AML-193 (cell line): ENCODE measurements at regions not wholly inside any gene's neighbourhood (a gene's known extent, or its start where the extent isn't known, plus 50 kb on each side); places are given as distances from the start of the nearest gene placed in this dataset.
"Not testable (repeated sequence)": the region's sequence is repeated elsewhere in the genome, so short reads cannot be mapped to it uniquely, and the experiment has no call there.

Experiments
- DNase-seq, 2 experiments: peaks; one replicate each; lab custom pipeline; 2025; lab: John Stamatoyannopoulos, UW

DNA sequence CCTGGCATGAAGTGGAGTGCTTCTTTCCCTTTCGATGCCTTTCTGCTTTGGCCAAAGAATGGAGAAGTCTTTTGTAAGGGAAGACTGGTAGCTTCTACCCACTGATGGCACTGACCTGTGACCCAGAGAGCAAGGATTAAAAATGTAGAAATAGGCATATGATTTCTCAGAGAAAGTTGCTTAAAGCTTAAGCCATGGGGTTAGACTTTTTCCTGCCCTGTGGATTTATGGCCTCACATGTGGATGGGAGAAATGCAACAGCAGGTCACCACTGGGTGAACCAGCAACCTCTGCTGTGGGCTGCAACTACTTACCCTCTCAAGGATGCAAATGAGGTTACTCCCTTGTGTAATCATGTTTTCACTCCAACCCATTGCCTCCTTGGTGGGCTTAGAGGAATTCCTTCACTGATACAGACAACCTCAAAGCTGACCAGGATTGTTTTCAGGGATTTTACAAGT lies 86.7 kb upstream of the CDC42EP3 start:
- not testable (repeated sequence) for DNase-seq

DNA sequence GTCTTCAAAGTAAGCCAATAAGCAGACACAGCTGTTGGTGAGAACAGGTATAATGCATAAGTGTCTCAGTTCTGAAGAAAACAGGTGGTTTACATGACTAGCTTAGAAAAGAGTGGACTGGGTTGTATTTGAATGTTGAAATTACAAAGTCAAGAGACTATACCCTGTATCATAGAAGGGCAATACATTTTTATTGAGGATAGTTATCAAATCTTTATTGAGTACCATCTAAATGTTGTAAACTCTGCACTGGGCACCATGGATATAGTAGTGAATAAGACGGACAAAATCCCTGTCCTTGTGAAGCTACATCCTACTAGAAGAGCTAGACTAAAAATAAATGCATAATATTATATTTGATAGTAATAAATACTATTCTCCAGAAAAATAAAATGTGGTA lies 88.5 kb upstream of the CDC42EP3 start:
- not testable (repeated sequence) for DNase-seq

DNA sequence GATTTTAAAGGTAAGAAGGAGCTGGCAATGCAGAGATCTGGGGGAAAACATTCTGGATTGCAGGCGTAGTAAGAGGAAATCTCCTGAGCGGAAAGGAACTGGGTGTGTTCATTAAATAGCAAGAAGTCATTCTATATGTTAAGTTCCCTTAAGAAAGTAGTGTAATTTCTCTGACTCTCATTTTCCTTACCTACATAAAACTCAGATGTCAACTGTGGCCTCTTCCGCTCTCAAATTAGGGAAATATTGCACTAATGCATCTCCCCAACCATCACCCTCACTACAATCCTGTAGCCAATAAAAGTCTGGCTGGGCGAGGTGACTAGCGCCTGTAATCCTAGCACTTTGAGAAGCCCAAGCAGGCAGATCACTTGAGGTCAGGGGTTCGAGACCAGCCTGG lies 89.0 kb upstream of the CDC42EP3 start:
- no peak for DNase-seq

DNA sequence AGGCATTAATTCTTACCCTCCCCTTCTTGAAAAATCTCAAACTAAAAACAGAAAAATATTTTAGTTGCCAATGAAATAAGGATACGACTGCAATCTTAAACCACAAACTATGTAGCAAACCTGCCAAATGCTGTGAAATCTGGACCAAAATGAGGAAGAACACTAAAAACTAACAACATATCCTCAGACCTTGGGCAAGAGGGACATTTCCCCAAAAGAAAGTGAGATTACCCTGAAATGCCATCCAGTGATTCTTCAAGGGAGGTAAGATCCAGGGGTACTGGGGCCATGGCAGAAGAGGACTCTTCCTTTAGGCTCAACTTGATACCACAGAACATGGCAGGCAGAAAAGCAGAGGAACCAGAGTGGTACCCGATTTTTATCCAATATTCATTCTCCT lies 90.8 kb upstream of the CDC42EP3 start:
- DNase-seq = peak; percentile 66 to 67

DNA sequence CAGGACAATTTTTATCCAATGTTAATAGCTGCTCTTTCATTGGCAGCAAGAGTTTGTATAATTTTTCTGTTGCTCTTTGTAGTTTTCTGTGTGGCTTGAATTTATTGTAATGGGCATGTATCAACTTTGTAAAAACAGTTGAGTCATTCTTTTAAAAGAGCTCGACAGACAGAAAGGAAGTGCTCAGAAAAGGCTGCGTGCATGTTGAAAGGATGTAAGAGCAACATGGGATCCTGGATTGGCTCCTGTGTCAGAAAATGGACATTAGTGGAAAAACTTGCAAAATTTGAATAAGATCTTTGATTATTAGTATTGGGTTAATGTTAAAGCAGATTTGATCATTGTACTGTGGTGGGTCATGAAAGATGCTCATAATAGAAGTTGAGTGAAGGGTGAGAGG lies 93.3 kb upstream of the CDC42EP3 start:
- no peak for DNase-seq

DNA sequence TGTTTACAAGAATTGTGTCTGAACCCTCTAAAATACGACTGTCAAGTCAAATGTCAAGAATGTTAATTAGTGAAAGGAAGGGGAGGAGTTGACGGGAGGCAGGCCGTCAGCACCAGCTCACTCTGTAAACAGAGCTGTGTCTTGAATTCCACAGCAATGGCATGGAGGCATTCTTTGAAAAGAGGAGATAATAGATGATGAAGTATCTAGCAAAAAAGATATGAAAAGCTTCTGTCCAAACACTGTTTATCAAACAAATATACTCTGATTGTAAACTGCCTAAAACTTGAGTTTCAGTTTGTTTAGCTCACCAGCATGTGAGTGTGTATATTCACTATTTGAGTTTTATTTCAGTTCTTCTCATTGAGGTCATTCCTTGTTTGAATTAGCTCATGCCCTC lies 94.7 kb upstream of the CDC42EP3 start:
- no peak for DNase-seq

DNA sequence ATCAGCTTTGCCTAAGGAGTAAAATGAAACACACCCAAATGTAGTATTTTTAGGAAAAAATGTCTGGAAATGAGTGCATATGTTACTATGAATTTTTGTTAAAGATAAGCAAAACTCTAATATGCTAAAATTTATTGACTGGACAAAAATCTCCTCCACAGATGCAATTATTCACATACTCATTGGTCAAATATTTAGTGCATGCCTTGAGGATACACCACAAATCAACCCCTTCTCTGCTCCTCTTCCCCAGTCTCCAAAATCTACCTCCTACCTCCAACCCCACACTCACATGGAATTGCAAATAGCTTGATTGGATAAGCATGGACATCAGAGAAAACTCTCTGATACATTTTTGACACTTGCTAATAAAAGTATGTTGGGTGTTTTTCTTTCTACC lies 95.6 kb upstream of the CDC42EP3 start:
- DNase-seq = no peak

DNA sequence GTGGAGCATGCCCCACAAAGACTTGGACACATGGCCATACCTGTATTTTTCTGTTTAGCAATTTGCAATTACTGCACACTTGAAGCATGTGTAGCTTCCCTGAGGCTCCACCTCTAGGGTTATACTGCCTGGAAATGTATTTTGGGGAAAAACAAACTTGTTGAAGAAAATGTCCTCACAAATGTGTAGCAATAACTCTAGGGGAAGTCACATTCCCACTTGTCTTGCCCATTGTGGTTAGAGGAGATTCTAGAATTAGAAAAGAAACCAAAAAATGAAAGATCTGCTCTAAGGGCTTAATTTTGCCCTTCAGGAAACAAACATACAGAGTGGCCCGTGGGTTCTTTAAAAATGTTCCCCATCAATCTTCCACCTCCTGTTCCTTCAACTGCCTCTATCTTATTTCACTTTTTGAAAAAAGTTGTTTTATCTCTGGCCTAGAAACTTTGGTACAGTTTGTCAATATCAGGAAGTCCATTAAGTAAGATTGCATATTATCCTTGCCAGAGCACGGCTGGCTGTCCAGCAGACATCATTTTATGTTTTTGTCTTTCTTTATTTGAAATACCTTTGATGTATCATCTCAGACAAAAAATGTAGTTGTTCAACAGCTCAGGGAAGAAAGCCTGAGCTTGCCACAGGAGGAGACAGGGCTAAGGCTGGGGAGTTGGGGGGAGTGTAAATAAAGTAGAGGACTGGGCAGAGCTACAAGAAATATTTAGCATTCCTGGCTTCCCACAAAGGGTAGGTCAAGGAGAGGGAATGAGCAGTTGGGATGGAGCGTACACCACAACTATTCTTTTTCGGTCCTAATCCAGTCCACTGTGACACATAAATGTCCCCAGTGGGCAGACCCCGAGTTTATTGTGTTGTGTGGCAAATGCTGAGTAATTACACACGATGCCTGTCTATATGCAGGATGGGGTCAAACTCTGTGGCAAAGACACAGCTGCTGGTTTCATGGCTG lies 96.8 kb upstream of the CDC42EP3 start:
- peak; percentile 10 to 36 for DNase-seq

DNA sequence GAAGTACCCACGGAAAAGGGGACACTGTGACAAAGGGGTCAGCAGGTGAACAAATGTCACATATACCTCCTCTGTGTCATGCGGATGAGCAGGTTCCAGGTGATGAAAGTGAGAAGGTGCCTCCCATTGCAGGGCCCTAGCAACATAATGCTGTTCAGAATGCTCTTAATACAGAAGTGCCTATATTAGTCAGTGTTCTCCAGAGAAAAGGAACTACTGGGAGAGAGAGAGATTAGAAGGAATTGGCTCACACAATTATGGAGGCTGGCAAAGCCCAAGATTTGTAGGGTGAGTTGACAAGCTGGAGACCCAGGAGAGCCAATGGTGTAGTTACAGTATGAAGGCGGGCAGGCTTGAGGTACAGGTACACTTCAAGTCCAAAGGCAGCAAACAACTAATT lies 98.1 kb upstream of the CDC42EP3 start:
- no peak for DNase-seq

DNA sequence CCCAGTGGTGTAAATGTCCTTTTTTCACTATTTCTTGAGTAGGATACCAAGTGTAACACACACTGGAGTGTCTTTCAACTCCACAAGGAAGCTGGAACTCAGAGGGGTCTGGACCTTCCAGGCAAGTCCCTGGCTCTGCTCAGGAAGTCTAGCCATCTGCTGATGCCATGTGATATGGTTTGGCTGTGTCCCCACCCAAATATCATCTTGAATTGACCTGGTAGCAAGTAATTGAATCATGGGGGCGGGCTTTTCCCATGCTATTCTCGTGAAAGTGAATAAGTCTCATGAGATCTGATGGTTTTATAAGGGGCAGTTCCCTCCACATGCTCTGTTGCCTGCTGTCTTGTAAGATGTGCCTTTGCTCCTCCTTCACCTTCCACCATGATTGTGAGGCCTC lies 99.4 kb upstream of the CDC42EP3 start:
- DNase-seq = no peak

DNA sequence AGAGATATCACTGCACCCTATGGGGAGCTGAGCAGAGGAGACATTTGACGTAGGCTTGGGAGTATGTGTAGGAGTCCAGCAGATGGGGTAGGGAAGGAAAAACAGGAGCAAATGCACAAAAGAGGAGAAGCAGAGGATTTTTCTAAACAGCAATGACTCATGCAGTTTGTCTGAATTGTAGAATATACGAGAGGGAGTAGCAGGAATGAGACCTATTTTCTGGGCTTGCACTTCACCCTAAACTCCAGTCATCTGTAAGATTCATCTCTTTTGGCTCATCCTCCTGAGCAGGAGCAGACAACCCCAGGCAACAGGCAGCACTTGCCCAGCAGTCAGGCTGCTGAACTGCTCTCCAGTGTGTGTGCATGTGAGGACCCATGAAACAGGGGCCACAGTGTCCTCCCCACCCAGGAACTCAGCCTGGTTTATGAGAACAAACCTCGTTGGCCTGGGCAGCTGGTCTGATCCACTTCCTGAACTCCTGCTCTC lies 100.2 kb upstream of the CDC42EP3 start:
- no peak for DNase-seq

DNA sequence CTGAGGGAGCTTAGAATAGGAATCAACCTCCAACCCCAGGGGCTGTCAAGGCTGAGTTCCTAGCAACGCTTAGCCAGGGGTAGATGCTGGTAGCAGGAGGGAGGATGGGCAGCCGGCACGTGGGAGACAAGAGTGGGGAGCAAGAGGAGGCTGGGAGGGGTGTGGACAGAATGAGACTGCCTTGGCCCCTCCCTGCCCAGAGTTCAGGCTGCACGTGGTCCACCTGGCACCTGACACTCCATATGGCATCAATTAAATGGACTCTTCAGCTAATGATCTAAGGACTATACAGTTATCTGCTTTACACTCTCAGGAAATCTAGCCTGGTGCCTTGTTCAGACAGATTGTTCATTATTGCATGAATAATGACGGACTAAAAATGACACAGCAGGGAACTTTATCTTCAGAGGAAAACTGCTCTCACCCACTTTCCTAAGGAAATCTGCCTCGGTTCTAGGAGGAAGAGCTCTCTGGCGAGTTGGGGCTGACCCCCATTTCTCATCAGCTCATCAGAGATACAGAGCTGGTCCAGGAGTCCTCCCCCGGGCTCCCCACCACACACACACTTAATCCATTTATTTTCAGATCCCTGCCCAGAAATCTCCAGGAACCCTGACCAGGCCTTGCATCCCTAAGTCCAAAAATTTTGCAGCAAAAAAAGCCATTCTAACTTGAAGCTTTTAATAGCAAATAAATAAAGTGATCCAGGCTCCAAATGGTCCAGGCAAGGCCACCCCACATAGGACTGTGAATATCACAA lies 102.1 kb upstream of the CDC42EP3 start:
- DNase-seq = no peak

DNA sequence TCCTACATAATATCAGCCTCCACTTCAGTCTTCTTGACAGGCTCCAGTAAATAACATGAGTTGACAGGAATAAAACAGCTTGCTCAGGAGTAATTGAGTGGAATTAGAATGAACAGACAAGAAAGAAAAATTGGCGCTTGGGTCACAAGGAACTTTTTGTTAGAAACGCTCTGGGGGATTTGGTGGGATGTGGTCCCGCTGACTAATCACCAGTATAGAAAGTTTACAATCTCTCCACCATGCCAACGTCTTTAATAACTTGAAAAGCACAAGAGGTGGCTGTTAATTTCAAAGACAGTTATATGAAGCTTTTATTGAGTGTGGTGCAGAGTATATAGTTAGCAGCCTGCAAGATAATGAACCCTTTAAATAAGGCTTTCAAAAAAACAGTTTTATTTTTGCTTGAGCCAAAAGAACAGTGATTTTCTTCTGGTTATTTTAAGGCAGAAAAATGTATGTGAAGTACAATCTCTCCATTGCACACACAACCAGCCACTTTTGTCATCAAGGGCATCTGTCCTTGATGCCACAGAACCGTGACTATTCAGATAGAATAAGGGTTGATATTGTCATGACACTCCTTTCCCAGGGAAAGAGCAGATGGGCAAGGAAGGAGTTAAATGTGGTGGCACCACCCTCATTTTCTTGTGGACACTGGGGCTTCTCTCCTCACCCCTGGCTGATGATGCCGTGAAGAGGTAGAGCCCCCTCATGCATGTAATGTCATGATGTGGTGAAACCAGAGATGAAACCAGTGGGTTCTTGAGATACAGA lies 102.9 kb upstream of the CDC42EP3 start:
- DNase-seq = not testable (repeated sequence)

DNA sequence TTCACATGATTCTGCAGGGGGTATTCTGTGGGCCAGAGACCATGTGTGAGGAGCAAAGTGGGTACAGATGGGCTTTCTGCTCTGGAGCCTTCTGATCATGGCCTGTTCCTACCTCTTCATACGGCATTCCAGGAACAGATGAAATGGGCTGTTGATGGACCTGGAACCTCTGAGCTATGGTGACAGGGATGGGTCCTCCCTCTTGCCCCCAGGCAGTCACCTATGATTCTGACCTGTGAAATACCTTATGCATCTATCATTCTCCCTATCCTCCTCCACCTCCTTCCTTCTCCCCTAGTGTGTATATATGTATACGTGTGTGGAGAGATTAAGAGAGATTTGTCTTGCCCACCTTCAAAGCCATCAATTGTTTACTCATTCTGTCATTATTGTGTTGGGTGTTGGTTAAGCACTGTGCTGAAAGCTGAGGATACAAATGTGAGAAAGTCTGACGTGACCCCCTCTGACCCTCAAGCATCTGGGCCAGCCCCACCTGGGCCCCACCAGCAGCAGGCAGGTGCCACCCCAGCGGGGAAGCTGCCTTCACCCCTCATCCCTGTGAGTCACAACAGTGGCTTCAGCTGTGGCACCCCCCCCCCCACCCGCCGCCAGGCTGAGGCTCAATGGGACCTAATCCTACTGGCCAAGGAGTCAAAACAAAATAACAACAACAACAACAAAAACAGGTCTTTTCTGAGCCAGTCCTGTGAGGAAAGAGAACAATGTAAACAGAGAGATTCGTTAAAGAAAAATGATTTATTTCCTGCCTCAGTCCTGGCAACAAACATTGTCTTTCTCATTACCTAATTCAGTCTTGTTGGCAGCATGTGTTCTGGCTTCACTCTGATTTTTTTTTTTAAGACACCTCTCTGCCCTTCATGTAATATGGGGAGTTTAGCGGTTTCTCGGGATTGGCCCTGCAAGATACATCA lies 103.8 kb upstream of the CDC42EP3 start:
- DNase-seq = no peak

DNA sequence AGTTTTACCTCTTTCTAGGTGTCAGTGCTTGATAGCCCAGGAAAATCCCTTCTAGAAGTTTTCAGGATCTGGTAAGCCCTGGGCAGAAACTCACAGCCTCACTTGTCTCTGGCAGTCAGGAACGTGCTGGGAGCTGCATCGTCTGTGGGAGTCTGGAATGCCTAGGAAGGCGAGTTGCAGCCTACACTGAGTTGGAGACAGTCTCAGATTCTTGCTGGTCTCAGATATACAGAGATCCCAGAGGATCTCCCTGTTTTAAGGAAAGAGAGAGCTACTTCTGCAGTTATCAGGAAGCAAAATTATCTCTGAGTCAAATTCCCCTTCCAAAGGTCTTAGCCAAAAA lies 104.4 kb upstream of the CDC42EP3 start:
- DNase-seq = no peak

DNA sequence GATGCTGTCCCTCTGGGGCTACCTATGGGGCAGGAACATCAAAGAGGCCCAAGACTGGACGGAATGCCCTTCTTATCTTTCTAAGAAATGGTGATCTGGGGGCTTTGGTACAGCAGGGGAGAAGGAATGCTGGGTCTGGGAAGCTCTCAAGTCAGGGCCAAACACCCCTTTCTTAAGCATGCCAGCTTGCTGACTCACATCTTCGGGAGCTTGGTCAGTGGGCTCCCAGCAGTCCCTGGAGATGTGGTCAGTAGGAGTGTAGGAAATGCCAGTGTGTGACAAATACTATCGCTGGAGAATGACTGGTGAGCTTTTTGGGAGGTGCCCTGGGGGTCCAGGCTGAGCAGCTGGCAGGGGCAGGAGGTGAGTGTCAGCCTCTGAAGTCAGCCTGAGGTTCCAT lies 105.0 kb upstream of the CDC42EP3 start:
- no peak for DNase-seq

DNA sequence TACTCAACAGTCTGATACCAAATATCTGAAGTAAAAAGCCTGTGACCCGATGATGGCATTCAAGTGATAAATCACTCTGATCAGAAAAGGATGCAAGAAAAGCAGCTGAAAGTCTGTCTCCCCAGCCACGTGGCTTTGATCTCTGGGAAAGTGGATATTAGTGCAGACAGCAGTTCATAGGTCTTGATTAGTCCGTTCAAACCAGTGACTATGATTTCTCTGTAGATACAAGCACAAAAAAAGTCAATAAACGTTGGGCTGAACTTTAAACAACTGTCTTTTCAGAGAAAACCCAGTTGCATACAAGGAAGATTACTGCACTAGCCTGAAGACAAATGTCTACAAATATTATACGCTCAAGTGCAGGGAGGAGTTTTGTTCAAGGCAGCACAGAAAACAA lies 107.7 kb upstream of the CDC42EP3 start:
- DNase-seq = no peak

DNA sequence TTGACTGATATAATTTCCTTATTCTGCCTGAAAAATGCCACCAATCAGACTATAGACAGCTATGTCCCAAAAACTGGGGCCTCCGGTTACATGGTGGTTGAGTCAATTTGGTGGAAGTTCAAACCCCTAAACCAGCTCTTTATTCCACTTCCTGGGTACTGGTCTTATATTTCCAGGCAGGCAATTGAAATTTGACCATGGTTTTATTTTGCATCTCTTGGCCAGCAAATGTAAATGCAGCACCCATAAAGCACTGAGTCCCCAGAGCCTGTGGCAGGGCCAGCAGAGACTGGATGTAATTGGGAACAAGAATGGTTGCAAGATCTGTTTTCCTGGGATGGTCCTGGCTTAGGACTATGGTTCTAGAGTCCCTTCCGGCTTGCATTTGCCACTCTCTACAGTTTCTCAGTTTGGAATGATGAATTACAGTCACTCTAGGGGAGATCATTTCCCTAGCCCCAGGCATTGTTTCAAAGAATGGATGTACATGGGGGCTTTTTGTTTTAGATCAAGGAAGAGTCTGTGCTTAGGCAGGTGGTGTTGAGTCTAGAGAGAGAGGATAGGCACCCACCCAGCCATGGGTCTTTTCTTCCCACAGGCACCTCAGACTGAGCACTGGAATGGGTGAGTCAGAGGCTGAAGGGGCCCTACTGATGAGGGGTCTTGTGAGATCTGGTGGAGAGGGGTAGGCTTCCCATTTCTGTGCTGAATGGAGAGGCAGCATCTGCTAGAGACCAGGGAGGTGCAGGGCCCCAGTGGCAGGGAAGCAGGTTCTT lies 108.4 kb upstream of the CDC42EP3 start:
- no peak for DNase-seq

DNA sequence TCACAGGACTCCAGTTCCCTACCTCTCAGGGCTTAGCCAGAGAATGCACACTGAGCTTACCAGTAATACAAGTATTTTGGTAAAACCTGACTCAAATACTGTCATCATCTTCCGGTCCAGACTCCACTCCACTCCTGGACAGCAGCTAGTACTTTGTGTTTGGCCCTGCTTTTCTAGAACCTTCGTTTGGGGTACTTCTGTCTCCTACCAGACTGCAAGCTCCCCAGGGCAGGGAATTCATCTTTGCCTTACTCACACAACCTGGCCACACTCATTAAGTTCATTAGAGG lies 108.9 kb upstream of the CDC42EP3 start:
- DNase-seq = no peak

DNA sequence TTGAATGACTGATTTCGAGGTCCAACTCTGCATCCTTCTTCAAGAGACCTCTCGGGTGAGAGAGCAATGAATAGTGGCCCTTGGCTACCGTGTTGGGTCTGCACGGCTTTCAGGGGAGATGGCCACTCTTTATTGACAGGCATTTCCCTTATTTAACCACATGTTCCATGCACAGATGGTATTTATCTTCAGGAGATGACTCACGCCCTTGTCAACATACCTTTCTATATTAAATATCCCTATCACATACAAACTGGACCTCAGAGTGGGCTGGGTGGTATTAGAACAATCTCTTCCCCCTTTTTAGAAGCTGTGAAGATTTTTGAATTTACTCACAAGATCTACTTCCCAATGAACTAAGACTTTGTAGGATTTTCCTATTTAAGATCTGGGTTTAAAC lies 109.6 kb upstream of the CDC42EP3 start:
- no peak for DNase-seq
